ENCODE measurements at regions not wholly inside any gene's neighbourhood (a gene's known extent, or its start where the extent isn't known, plus 50 kb on each side); places are given as distances from the start of the nearest gene placed in this dataset.

DNA sequence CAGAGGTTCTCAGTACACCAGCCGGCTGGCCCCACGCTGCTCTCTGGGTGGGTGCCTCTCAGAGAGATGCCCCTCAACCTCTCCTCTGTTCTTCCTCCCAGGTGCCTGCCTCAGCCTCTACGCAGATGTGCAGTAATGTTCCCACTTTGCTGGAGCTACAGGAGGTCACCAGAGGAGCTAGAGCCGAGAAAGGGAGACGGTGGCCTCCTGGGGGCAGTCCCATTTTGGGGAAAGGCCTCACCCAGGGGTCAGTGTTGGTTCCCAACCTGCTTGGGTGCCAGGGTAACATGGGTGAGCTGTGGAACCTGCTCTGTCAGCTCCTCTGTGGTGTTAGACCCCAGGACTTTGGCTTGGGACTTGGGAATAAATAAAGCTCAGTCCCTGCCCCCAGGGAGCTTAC lies 145.3 kb upstream of the MLN start:
- TF ChIP-seq CTCF (IDR thresholded peaks at IDR 0.05) (no peak), POLR2A (IDR thresholded peaks at IDR 0.05) (no peak), EP300 (IDR thresholded peaks at IDR 0.05) (no peak), POLR2AphosphoS5 (IDR thresholded peaks at IDR 0.05) (no peak)

All from upper lobe of left lung (tissue), 4 donors.